ENCODE measurements at regions not wholly inside any gene's neighbourhood (a gene's known extent, or its start where the extent isn't known, plus 50 kb on each side); places are given as distances from the start of the nearest gene placed in this dataset.

DNA sequence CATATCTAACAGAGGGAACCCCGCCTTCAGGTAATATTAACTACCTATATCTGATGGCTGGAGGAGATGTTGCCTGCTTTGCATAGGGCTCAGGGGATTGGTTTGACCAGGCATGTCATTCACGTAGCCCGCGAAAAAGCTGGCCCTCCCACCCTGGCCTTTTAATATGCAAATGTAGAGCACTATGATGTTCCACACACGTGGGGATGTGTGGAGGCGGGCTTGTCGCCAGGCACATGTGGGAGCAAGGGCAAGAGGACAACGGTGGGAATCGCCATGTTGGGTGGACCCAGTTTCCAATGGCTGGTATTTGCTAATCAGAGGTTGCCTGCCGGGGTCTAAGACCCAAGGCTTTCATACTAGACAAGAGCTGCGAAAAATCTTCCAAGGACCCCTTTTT is 469.8 kb downstream of the ZPLD1 start:
- DNase-seq (ENCODE audit: extremely low spot score in 2 of 2), result no peak
- H3K4me1 ChIP-seq, result no peaks in the 10 kb centered on the region
- H3K9me3 ChIP-seq, result no peaks in the 10 kb centered on the region
- H3K36me3 ChIP-seq, result no peaks in the 10 kb centered on the region
- no peak overlapping the region for H3K27ac ChIP-seq
- intact Hi-C loops (cut with DNase I), result no loop called here
- no peak overlapping the region for H3K4me3 ChIP-seq
- TF ChIP-seq, protein P1, sequence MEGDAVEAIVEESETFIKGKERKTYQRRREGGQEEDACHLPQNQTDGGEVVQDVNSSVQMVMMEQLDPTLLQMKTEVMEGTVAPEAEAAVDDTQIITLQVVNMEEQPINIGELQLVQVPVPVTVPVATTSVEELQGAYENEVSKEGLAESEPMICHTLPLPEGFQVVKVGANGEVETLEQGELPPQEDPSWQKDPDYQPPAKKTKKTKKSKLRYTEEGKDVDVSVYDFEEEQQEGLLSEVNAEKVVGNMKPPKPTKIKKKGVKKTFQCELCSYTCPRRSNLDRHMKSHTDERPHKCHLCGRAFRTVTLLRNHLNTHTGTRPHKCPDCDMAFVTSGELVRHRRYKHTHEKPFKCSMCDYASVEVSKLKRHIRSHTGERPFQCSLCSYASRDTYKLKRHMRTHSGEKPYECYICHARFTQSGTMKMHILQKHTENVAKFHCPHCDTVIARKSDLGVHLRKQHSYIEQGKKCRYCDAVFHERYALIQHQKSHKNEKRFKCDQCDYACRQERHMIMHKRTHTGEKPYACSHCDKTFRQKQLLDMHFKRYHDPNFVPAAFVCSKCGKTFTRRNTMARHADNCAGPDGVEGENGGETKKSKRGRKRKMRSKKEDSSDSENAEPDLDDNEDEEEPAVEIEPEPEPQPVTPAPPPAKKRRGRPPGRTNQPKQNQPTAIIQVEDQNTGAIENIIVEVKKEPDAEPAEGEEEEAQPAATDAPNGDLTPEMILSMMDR (IDR thresholded peaks at IDR 0.05), result no peak
- TF ChIP-seq POLR2AphosphoS5 (IDR thresholded peaks at IDR 0.05; ENCODE audit: insufficient read depth in 1 of 2, low read depth in 1 of 2) (no peak), POLR2A (IDR thresholded peaks at IDR 0.05) (no peak)
- H3K27me3 ChIP-seq, result no peaks in the 10 kb centered on the region

DNA sequence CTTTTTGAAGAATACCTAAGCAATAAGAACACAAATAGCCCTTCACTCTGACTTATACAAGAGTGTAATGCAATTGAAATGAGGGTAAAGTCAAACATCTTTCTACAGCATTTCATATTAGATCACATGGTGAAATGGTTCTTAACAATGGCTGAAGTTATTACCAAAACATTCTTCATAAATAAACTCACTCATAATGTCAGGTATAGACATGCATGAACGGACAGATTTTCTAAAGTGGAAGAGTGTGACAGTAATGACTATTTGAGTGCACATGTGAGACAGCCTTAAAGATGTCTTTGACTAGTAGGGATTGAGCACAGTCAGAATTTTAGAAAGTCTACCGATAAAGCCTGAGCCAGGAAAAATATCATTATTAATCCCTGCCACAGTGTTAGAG is 471.0 kb downstream of the ZPLD1 start:
- intact Hi-C loops (cut with DNase I), result no loop called here
- TF ChIP-seq, protein P1 (IDR thresholded peaks at IDR 0.05), result no peak
- TF ChIP-seq POLR2A (IDR thresholded peaks at IDR 0.05) (no peak), POLR2AphosphoS5 (IDR thresholded peaks at IDR 0.05; ENCODE audit: insufficient read depth in 1 of 2, low read depth in 1 of 2) (no peak)
- H3K27me3 ChIP-seq, result no peaks in the 10 kb centered on the region
- H3K36me3 ChIP-seq, result no peaks in the 10 kb centered on the region
- H3K9me3 ChIP-seq, result no peaks in the 10 kb centered on the region
- H3K4me1 ChIP-seq, result no peaks in the 10 kb centered on the region
- no peak overlapping the region for H3K4me3 ChIP-seq
- no peak for DNase-seq (ENCODE audit: extremely low spot score in 2 of 2)
- H3K27ac ChIP-seq, result no peak overlapping the region

DNA sequence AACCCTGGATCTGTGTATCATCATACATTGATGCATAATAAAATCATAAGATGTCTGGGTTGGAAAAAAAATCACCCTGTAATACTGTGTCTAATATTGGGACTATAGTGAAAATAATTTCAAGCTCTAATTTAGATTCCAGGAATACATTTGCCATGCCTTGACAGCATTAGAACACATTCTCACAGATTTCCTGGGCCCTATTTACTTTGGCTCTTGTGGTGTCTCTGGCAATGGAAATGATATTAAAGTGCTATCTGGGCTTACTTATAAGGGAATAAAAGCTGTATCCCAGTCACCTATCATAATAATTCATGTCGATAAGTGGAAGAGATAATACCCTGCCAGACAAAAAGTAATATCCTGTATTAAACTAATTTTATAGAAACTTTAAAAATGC is 472.0 kb downstream of the ZPLD1 start:
- intact Hi-C loops (cut with DNase I), result no loop called here

GRCh38 chr3:102909904-102910303 is 475.1 kb downstream of the ZPLD1 start:
- Histone ChIP-seq H3K9me3 (no peaks in the 10 kb centered on the region), H3K27ac (no peak overlapping the region), H3K36me3 (no peaks in the 10 kb centered on the region), H3K4me1 (no peaks in the 10 kb centered on the region), H3K27me3 (no peaks in the 10 kb centered on the region), H3K4me3 (no peak overlapping the region)
- DNase-seq (ENCODE audit: extremely low spot score in 2 of 2), result no peak
- TF ChIP-seq, protein P1 (IDR thresholded peaks at IDR 0.05), result no peak
- TF ChIP-seq POLR2AphosphoS5 (IDR thresholded peaks at IDR 0.05; ENCODE audit: insufficient read depth in 1 of 2, low read depth in 1 of 2) (no peak), POLR2A (IDR thresholded peaks at IDR 0.05) (no peak)
- intact Hi-C loops (cut with DNase I), result no loop called here

More for the DNA sequence above, 472.0 kb downstream of the ZPLD1 start:
- Histone ChIP-seq H3K4me1 (no peaks in the 10 kb centered on the region), H3K27me3 (no peaks in the 10 kb centered on the region), H3K36me3 (no peaks in the 10 kb centered on the region), H3K4me3 (no peak overlapping the region), H3K27ac (no peak overlapping the region), H3K9me3 (no peaks in the 10 kb centered on the region)
- no peak for DNase-seq (ENCODE audit: extremely low spot score in 2 of 2)
- TF ChIP-seq POLR2A (IDR thresholded peaks at IDR 0.05), result no peak
- no peak for TF ChIP-seq POLR2AphosphoS5 (IDR thresholded peaks at IDR 0.05; ENCODE audit: insufficient read depth in 1 of 2, low read depth in 1 of 2)
- TF ChIP-seq, protein P1 (IDR thresholded peaks at IDR 0.05), result no peak

DNA sequence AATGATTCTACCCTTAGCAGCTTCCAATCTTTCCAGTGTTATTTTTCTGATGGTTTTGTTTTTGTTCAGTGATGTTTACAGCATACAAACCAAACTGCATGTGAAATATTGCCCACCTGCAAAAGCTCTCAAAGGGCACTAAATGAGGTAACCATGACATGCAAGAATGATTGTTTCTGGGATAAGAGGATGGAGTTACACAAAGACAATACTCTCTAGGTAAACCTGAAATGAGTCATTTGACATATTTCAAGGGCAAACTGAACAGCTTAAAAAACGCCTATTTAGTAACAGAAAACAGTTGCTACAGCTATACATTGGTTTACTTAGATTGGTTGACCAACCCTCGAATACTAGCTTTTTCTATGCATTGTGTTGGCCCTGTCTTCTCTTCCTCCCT is 481.7 kb downstream of the ZPLD1 start:
- Histone ChIP-seq H3K27me3 (no peaks in the 10 kb centered on the region), H3K4me3 (no peak overlapping the region), H3K27ac (no peak overlapping the region), H3K9me3 (no peaks in the 10 kb centered on the region), H3K4me1 (no peaks in the 10 kb centered on the region), H3K36me3 (no peaks in the 10 kb centered on the region)
- no peak for DNase-seq (ENCODE audit: extremely low spot score in 2 of 2)
- TF ChIP-seq POLR2AphosphoS5 (IDR thresholded peaks at IDR 0.05; ENCODE audit: insufficient read depth in 1 of 2, low read depth in 1 of 2) (no peak), POLR2A (IDR thresholded peaks at IDR 0.05) (no peak)
- TF ChIP-seq, protein P1 (IDR thresholded peaks at IDR 0.05), result no peak
- intact Hi-C loops (cut with DNase I), result no loop called here
